Erythroblast (primary cell): ENCODE measurements at regions not wholly inside any gene's neighbourhood (a gene's known extent, or its start where the extent isn't known, plus 50 kb on each side); places are given as distances from the start of the nearest gene placed in this dataset.

ENCODE experiments used
- GATA1 ChIP-seq: IDR thresholded peaks from 2 replicates; pipeline ENCODE4 v1.6.1; 2011; ENCODE audit warnings: low read depth, mild to moderate bottlenecking, control low read depth, low read length, moderate library complexity
- POLR2A ChIP-seq: IDR thresholded peaks from 2 replicates; pipeline ENCODE4 v1.6.1; 2011; ENCODE audit warnings: mild to moderate bottlenecking, low read length

- no peak for TF ChIP-seq POLR2A
- no peak for TF ChIP-seq GATA1
Observed at GRCh38 chr5:105868038-105868780, 1802.5 kb downstream of the EFNA5 start.
